HG03460 (cell line): ENCODE measurements at regions not wholly inside any gene's neighbourhood (a gene's known extent, or its start where the extent isn't known, plus 50 kb on each side); places are given as distances from the start of the nearest gene placed in this dataset.

Source experiments
- ATAC-seq: cut with Tn5 transposase; IDR thresholded peaks from one replicate; pipeline ENCODE4 v1.9.1; 2021; ENCODE audit not compliant: unreplicated experiment

GRCh38 chr11:15795378-15795777 is 561.0 kb downstream of the SOX6 start:
- ATAC-seq, result no peak

GRCh38 chr11:15800111-15800800 is 556.1 kb downstream of the SOX6 start:
- ATAC-seq, result no peak

- no peak for ATAC-seq
Measured at GRCh38 chr11:15801126-15801525, 555.2 kb downstream of the SOX6 start.

GRCh38 chr11:15801616-15802015 is 554.7 kb downstream of the SOX6 start:
- ATAC-seq, result no peak

GRCh38 chr11:15805726-15806125 is 550.6 kb downstream of the SOX6 start:
- ATAC-seq, result no peak

- ATAC-seq, result no peak
Measured at GRCh38 chr11:15806217-15806616, 550.1 kb downstream of the SOX6 start.

GRCh38 chr11:15807827-15808226 is 548.5 kb downstream of the SOX6 start:
- ATAC-seq, result no peak

- ATAC-seq, result no peak
Measured at GRCh38 chr11:15810082-15810481, 546.3 kb downstream of the SOX6 start.

GRCh38 chr11:15810525-15810924 is 545.8 kb downstream of the SOX6 start:
- no peak for ATAC-seq

- no peak for ATAC-seq
Measured at GRCh38 chr11:15815246-15816195, 540.8 kb downstream of the SOX6 start.

GRCh38 chr11:15816260-15816871 is 540.0 kb downstream of the SOX6 start:
- ATAC-seq, result no peak

- ATAC-seq, result no peak
Measured at GRCh38 chr11:15817001-15817400, 539.3 kb downstream of the SOX6 start.

GRCh38 chr11:15818132-15818842 is 538.1 kb downstream of the SOX6 start:
- no peak for ATAC-seq

- ATAC-seq, result peak; percentile 67
Measured at GRCh38 chr11:15819679-15820286, 536.6 kb downstream of the SOX6 start.

- no peak for ATAC-seq
Measured at GRCh38 chr11:15821451-15821850, 534.9 kb downstream of the SOX6 start.

GRCh38 chr11:15824060-15824459 is 532.3 kb downstream of the SOX6 start:
- no peak for ATAC-seq

- no peak for ATAC-seq
Measured at GRCh38 chr11:15825976-15826650, 530.2 kb downstream of the SOX6 start.

- peak; percentile 54 for ATAC-seq
Measured at GRCh38 chr11:15826826-15827225, 529.5 kb downstream of the SOX6 start.

GRCh38 chr11:15828215-15828853 is 528.0 kb downstream of the SOX6 start:
- no peak for ATAC-seq

GRCh38 chr11:15829312-15829711 is 527.0 kb downstream of the SOX6 start:
- no peak for ATAC-seq
